GM13977 (cell line): ENCODE measurements at regions not wholly inside any gene's neighbourhood (a gene's known extent, or its start where the extent isn't known, plus 50 kb on each side); places are given as distances from the start of the nearest gene placed in this dataset.

Experiments used
- DNase-seq: peaks from one replicate; pipeline ENCODE4 v3.0.0; 2012; ENCODE audit warnings: low spot score
- in situ Hi-C: fragments of 300-500 bp; cut with MboI; formaldehyde crosslinking; loops from one replicate; pipeline ENCODE4 v1.12.0; 2022; ENCODE audit warnings: low sequenced_read_pairs, low pct_unique_long_range_greater_than_20kb, mixed read lengths, inconsistent platforms; ENCODE audit not compliant: unreplicated experiment
- TF ChIP-seq, protein P1 (sequence below): IDR thresholded peaks from 2 replicates; pipeline ENCODE4 v1.5.1; 2012; ENCODE audit warnings: mild to moderate bottlenecking, control low read depth; ENCODE audit not compliant: insufficient read depth; ENCODE audit errors: extremely low read depth, missing control alignments

DNA sequence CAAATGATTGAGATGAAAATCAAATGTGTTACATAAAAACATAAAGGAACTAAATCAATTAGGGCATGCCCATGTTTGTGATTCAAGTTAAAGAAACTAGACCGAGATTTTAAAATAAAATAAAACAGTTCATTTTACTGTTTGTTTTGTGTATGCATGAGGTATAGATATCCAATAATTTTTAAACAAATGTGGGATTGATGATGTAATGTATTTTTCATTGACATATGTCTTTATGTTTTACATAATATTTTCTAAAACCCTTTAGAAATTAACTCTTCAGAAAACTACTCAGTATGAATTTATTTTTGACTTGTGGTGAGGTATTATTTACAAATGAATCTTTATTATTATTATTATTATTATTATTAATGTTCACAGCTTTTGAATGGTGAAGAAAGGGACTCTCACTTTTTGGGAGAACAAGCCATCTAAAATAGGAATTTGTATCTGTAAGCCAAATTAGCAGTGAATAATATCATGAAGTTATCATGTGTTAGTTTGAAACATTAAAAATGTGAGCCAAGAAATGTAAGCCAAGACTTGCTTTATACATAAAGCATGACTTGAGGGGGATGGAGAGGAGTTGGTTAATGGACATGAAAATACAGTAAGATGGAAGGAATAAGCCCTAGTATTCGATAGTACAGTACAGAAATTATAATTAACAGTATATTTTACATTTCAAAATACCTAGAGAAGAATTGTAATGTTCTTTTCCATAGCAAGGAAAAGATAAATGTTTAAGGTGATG lies 355.0 kb downstream of the CDH10 start:
- TF ChIP-seq, protein P1, sequence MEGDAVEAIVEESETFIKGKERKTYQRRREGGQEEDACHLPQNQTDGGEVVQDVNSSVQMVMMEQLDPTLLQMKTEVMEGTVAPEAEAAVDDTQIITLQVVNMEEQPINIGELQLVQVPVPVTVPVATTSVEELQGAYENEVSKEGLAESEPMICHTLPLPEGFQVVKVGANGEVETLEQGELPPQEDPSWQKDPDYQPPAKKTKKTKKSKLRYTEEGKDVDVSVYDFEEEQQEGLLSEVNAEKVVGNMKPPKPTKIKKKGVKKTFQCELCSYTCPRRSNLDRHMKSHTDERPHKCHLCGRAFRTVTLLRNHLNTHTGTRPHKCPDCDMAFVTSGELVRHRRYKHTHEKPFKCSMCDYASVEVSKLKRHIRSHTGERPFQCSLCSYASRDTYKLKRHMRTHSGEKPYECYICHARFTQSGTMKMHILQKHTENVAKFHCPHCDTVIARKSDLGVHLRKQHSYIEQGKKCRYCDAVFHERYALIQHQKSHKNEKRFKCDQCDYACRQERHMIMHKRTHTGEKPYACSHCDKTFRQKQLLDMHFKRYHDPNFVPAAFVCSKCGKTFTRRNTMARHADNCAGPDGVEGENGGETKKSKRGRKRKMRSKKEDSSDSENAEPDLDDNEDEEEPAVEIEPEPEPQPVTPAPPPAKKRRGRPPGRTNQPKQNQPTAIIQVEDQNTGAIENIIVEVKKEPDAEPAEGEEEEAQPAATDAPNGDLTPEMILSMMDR, result no peak
- DNase-seq, result no peak
- in situ Hi-C loops, result no loop called here

DNA sequence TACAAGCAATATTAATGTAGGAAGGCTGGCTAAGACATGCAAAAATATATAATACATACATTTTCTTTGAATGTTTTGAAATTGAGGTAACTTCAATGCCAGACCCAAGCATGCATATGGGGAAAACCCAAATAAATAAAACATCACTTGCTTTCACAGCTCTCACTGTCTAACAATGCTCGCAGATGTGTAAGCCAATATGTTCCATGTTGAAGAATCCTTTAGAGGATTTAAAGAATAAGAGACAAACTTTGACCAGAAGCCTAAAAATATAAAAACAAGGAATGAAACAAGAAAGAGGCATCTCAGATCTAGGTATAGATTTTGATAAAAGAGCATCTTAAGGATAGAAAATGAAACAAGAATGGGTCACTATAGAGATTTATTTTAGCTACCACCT lies 354.2 kb downstream of the CDH10 start:
- in situ Hi-C loops, result no loop called here
- no peak for DNase-seq
- TF ChIP-seq, protein P1, result no peak

DNA sequence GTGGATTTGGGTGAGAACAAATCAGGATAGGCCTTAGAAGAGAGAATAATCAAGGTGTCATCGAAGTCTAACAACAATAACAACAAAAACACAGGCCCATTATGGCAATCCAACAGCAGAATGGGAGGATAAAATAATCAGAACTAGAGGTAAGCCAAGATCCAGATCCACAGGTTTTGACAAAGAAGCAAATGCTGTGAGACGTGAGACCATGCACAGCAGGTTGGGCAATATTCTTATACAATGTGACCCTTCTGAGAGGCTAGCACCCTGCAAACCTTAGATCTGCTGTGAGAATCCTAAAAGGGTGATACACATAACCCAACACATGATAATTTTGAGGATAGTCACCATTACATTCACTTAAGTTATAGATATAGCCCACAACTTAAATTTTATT lies 352.9 kb downstream of the CDH10 start:
- TF ChIP-seq, protein P1, result no peak
- in situ Hi-C loops, result no loop called here
- DNase-seq, result no peak

DNA sequence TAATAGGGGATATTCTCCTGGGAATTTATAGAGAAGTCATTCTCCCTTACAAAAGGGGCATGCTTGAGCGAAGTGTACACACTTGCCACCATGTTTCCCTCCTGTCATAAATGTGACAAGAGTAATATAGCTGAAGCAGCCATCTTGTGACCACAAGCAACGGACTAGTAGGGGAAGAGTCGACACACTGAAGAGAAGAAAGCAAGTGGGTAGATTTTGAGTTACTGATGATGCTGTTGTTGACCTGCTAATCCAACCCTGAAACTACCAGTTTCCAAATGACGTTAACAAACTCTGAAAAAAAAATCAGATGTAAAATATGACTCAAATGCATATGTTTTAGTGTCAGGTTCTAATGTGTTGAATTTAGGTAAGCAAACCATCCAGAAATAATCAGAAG lies 350.4 kb downstream of the CDH10 start:
- TF ChIP-seq, protein P1, result no peak
- DNase-seq, result no peak
- in situ Hi-C loops, result no loop called here

DNA sequence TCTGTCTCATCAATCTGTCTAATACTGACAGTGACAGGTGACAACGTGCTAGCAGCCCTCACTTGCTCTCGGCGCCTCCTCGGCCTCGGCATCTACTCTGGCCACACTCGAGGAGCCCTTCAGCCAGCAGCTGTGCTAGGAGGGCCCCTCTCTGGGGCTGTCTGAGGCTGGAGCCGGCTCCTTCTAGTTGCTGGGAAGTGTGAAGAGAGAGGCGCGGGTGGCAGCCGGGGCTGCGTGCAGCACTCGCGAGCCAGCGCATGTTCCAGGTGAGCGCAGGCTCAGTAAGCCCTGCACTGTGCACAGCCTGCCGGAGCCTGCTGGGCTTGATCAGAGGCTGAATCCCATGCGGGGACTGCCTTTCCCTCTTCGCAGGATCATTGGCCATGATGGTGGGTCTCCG lies 330.7 kb downstream of the CDH10 start:
- in situ Hi-C loops, result no loop called here
- no peak for DNase-seq
- TF ChIP-seq, protein P1, result no peak

DNA sequence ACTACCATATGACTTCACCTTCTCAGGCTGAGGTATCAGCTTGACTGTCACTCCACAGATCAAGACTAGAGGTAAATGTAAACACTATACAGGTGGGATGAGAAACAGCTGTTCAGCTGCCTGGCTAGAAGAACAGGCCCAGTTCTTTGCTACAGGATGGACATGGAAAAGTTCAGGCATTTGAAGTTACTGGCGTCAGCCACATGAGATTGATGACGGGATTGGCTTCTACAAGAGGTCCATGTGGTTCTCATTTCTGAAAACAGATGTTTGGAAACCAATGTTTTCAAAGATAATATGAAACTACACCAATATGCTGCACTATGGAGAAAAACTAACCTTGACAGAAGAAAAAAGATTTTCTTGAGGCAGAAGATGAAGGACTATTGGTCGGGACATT lies 324.1 kb downstream of the CDH10 start:
- in situ Hi-C loops, result no loop called here
- DNase-seq, result no peak
- TF ChIP-seq, protein P1, result no peak

DNA sequence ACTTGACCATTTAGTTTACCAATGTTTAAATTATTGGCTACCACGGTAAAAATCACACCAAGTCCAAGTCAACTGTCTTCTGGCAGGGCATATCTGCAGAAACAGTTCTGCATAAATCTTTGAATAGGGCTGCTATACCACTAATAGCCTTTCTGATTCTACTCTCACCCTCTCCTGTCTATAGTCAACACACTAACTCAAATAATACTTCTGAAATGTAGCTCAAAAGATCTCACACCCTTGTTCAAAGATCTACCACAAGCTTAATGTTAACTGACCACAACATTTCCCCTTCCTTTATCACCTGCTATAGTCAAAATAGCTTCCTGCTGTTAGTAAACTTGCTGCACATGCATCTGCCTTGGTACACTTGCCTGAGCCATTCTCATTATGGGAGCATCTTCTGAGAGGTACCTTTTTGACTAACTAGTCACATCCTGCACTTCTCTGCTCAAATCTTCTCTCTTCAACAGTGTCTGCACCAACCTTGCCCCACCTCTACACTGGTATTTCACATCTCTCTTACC lies 319.4 kb downstream of the CDH10 start:
- in situ Hi-C loops, result no loop called here
- TF ChIP-seq, protein P1, result no peak

More for the DNA sequence above, 319.4 kb downstream of the CDH10 start:
- DNase-seq, result no peak
